ENCODE measurements at regions not wholly inside any gene's neighbourhood (a gene's known extent, or its start where the extent isn't known, plus 50 kb on each side); places are given as distances from the start of the nearest gene placed in this dataset.

DNA sequence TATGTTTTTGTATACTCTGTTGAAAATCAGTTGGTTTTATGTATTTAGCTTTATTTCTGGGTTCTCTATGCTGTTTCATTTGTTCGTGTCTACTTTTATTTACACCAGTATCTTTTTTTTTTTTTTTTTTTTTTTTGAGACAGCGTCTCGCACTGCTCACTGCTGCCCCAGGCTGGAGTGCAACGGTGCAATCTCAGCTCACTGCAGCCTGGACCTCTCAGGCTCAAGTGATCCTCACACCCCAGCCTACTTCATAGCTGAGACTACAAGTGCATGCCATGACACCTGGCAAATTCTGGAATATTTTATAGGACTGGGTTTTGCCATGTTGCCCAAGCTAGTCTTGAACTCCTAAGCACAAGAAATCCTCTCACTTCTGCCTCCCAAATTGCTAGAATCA lies 869.4 kb upstream of the CDH6 start:
- no peak overlapping the region for H2AFZ ChIP-seq (ENCODE audit: insufficient read depth, low read length, poor library complexity)
- H3K18ac ChIP-seq (ENCODE audit: low read length) = no peak overlapping the region
- no peak overlapping the region for H2BK12ac ChIP-seq (ENCODE audit: low read length)
- H2BK120ac ChIP-seq (ENCODE audit: insufficient read depth, low read length, poor library complexity) = no peak overlapping the region
- no peak overlapping the region for H3K4me3 ChIP-seq (ENCODE audit: low read depth, low read length)
- no peaks in the 10 kb centered on the region for H3K27me3 ChIP-seq (ENCODE audit: insufficient read depth, low read length)
- H3K79me1 ChIP-seq (ENCODE audit: low read length) = no peaks in the 10 kb centered on the region
- no peak overlapping the region for H2BK5ac ChIP-seq (ENCODE audit: low read depth, low read length, poor library complexity)
- H3K4me1 ChIP-seq (ENCODE audit: control insufficient read depth in 1 of 2, insufficient read depth in 2 of 2, low read length in 2 of 2) = no peaks in the 10 kb centered on the region
- no peak overlapping the region for H3K14ac ChIP-seq (ENCODE audit: low read length)
- DNase-seq = no peak
- no peak overlapping the region for H2AK5ac ChIP-seq (ENCODE audit: low read length)
- H4K8ac ChIP-seq (ENCODE audit: low read depth, low read length) = no peak overlapping the region
- H4K91ac ChIP-seq (ENCODE audit: low read depth, low read length) = no peak overlapping the region
- no peak overlapping the region for H3K23ac ChIP-seq (ENCODE audit: low read length)
- no peaks in the 10 kb centered on the region for H3K79me2 ChIP-seq (ENCODE audit: control insufficient read depth, insufficient read depth, low read length, poor library complexity)
- H3K9me3 ChIP-seq (ENCODE audit: insufficient read depth, low read depth, low read length) = no peaks in the 10 kb centered on the region
- no peak overlapping the region for H3K9ac ChIP-seq (ENCODE audit: low read length)
- no peaks in the 10 kb centered on the region for H3K36me3 ChIP-seq (ENCODE audit: control insufficient read depth in 1 of 2, insufficient read depth in 2 of 2, low read length in 2 of 2)
- H3K4ac ChIP-seq (ENCODE audit: low read depth, low read length) = no peak overlapping the region
- H3K27ac ChIP-seq (ENCODE audit: low read depth, low read length) = no peak overlapping the region
- no peak overlapping the region for H4K12ac ChIP-seq (ENCODE audit: low read depth, low read length)
- no CpG with 5 or more reads among the region's 4 CpGs for WGBS (ENCODE audit: extremely low coverage, insufficient coverage, insufficient read length)
- H3K4me2 ChIP-seq (ENCODE audit: low read length) = no peak overlapping the region

GRCh38 chr5:30287890-30288289 lies 905.6 kb upstream of the CDH6 start:
- Histone ChIP-seq H3K79me1 (ENCODE audit: low read length) (no peaks in the 10 kb centered on the region), H3K27me3 (ENCODE audit: insufficient read depth, low read length) (no peaks in the 10 kb centered on the region), H3K4me2 (ENCODE audit: low read length) (no peak overlapping the region), H4K91ac (ENCODE audit: low read depth, low read length) (no peak overlapping the region), H3K23ac (ENCODE audit: low read length) (no peak overlapping the region), H3K14ac (ENCODE audit: low read length) (no peak overlapping the region), H2BK120ac (ENCODE audit: insufficient read depth, low read length, poor library complexity) (no peak overlapping the region), H2AK5ac (ENCODE audit: low read length) (no peak overlapping the region), H3K27ac (ENCODE audit: low read depth, low read length) (no peak overlapping the region), H4K12ac (ENCODE audit: low read depth, low read length) (no peak overlapping the region), H3K18ac (ENCODE audit: low read length) (no peak overlapping the region), H2AFZ (ENCODE audit: insufficient read depth, low read length, poor library complexity) (no peak overlapping the region), H3K4me3 (ENCODE audit: low read depth, low read length) (no peak overlapping the region), H3K9me3 (ENCODE audit: insufficient read depth, low read depth, low read length) (no peaks in the 10 kb centered on the region), H3K79me2 (ENCODE audit: control insufficient read depth, insufficient read depth, low read length, poor library complexity) (no peaks in the 10 kb centered on the region), H2BK5ac (ENCODE audit: low read depth, low read length, poor library complexity) (no peak overlapping the region), H3K9ac (ENCODE audit: low read length) (no peak overlapping the region), H3K4ac (ENCODE audit: low read depth, low read length) (no peak overlapping the region), H3K4me1 (ENCODE audit: control insufficient read depth in 1 of 2, insufficient read depth in 2 of 2, low read length in 2 of 2) (no peaks in the 10 kb centered on the region), H2BK12ac (ENCODE audit: low read length) (no peak overlapping the region), H4K8ac (ENCODE audit: low read depth, low read length) (no peak overlapping the region), H3K36me3 (ENCODE audit: control insufficient read depth in 1 of 2, insufficient read depth in 2 of 2, low read length in 2 of 2) (no peaks in the 10 kb centered on the region)
- DNase-seq = no peak
- no CpG with 5 or more reads among the region's 1 CpG for WGBS (ENCODE audit: extremely low coverage, insufficient coverage, insufficient read length)

GRCh38 chr5:30279237-30279636 lies 914.2 kb upstream of the CDH6 start:
- no peaks in the 10 kb centered on the region for H3K79me1 ChIP-seq (ENCODE audit: low read length)
- H3K4me2 ChIP-seq (ENCODE audit: low read length) = no peak overlapping the region
- no peaks in the 10 kb centered on the region for H3K79me2 ChIP-seq (ENCODE audit: control insufficient read depth, insufficient read depth, low read length, poor library complexity)
- no peak overlapping the region for H3K4ac ChIP-seq (ENCODE audit: low read depth, low read length)
- no peak overlapping the region for H4K91ac ChIP-seq (ENCODE audit: low read depth, low read length)
- no peak overlapping the region for H2AK5ac ChIP-seq (ENCODE audit: low read length)
- DNase-seq = peak in 1 of 2 donors; percentile 17
- no peak overlapping the region for H4K12ac ChIP-seq (ENCODE audit: low read depth, low read length)
- H3K27me3 ChIP-seq (ENCODE audit: insufficient read depth, low read length) = no peaks in the 10 kb centered on the region
- H3K27ac ChIP-seq (ENCODE audit: low read depth, low read length) = no peak overlapping the region
- no peak overlapping the region for H2BK120ac ChIP-seq (ENCODE audit: insufficient read depth, low read length, poor library complexity)
- H3K36me3 ChIP-seq (ENCODE audit: control insufficient read depth in 1 of 2, insufficient read depth in 2 of 2, low read length in 2 of 2) = no peaks in the 10 kb centered on the region
- H3K23ac ChIP-seq (ENCODE audit: low read length) = no peak overlapping the region
- no peak overlapping the region for H3K4me3 ChIP-seq (ENCODE audit: low read depth, low read length)
- H3K4me1 ChIP-seq (ENCODE audit: control insufficient read depth in 1 of 2, insufficient read depth in 2 of 2, low read length in 2 of 2) = no peaks in the 10 kb centered on the region
- no peaks in the 10 kb centered on the region for H3K9me3 ChIP-seq (ENCODE audit: insufficient read depth, low read depth, low read length)
- H3K14ac ChIP-seq (ENCODE audit: low read length) = no peak overlapping the region
- no peak overlapping the region for H2BK5ac ChIP-seq (ENCODE audit: low read depth, low read length, poor library complexity)
- no peak overlapping the region for H3K18ac ChIP-seq (ENCODE audit: low read length)
- WGBS (ENCODE audit: extremely low coverage, insufficient coverage, insufficient read length) = no CpG with 5 or more reads among the region's 2 CpGs
- H3K9ac ChIP-seq (ENCODE audit: low read length) = no peak overlapping the region
- no peak overlapping the region for H2BK12ac ChIP-seq (ENCODE audit: low read length)
- no peak overlapping the region for H2AFZ ChIP-seq (ENCODE audit: insufficient read depth, low read length, poor library complexity)
- no peak overlapping the region for H4K8ac ChIP-seq (ENCODE audit: low read depth, low read length)

DNA sequence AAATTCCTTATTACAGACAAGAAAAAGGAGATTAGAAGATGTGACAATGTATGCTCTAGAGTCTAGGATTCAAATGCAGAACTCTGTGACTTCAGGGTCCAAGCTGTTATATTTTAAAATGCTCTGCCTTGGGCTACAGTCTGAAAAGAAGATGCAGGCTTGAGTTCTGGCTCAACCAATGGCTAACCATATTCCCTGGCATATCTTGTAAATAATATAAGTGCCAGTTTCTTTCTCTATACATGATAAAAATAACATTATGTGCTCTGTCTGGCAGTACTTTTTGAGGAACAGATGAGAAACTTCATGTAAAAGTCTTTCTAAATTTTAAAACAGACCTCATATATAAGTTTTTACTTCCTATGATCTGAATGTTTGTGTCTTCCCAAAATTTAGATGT lies 926.5 kb upstream of the CDH6 start:
- Histone ChIP-seq H4K91ac (ENCODE audit: low read depth, low read length) (no peak overlapping the region), H3K14ac (ENCODE audit: low read length) (no peak overlapping the region), H3K4ac (ENCODE audit: low read depth, low read length) (no peak overlapping the region), H3K4me3 (ENCODE audit: low read depth, low read length) (no peak overlapping the region), H2AK5ac (ENCODE audit: low read length) (no peak overlapping the region), H3K4me1 (ENCODE audit: control insufficient read depth in 1 of 2, insufficient read depth in 2 of 2, low read length in 2 of 2) (no peaks in the 10 kb centered on the region), H2AFZ (ENCODE audit: insufficient read depth, low read length, poor library complexity) (no peak overlapping the region), H3K23ac (ENCODE audit: low read length) (no peak overlapping the region), H3K18ac (ENCODE audit: low read length) (no peak overlapping the region), H3K4me2 (ENCODE audit: low read length) (no peak overlapping the region), H4K12ac (ENCODE audit: low read depth, low read length) (no peak overlapping the region), H3K9ac (ENCODE audit: low read length) (no peak overlapping the region), H3K36me3 (ENCODE audit: control insufficient read depth in 1 of 2, insufficient read depth in 2 of 2, low read length in 2 of 2) (no peaks in the 10 kb centered on the region), H3K79me2 (ENCODE audit: control insufficient read depth, insufficient read depth, low read length, poor library complexity) (no peaks in the 10 kb centered on the region), H4K8ac (ENCODE audit: low read depth, low read length) (no peak overlapping the region), H2BK120ac (ENCODE audit: insufficient read depth, low read length, poor library complexity) (no peak overlapping the region), H2BK5ac (ENCODE audit: low read depth, low read length, poor library complexity) (no peak overlapping the region), H2BK12ac (ENCODE audit: low read length) (no peak overlapping the region), H3K27ac (ENCODE audit: low read depth, low read length) (no peak overlapping the region), H3K9me3 (ENCODE audit: insufficient read depth, low read depth, low read length) (no peaks in the 10 kb centered on the region), H3K79me1 (ENCODE audit: low read length) (no peaks in the 10 kb centered on the region), H3K27me3 (ENCODE audit: insufficient read depth, low read length) (no peaks in the 10 kb centered on the region)
- no peak for DNase-seq
